PC-9 (cell line): ENCODE measurements at regions not wholly inside any gene's neighbourhood (a gene's known extent, or its start where the extent isn't known, plus 50 kb on each side); places are given as distances from the start of the nearest gene placed in this dataset.

Experiments
- BruUV-seq: library from RNA; stranded (reverse); fragments of 400-500 nt; replicated peaks from 2 replicates; lab custom pipeline; 2021; lab: Mats Ljungman, UMichigan
- CTCF ChIA-PET: fragments of 300-600 bp; sonication (Branson Sonifier 250); formaldehyde crosslinking; loops from one replicate; lab custom pipeline; 2022; ENCODE audit warnings: antibody characterized with exemption; lab: Charles Lee
- POLR2A ChIA-PET: fragments of 300-600 bp; sonication (Branson Sonifier 250); formaldehyde crosslinking; loops from one replicate; lab custom pipeline; 2022; ENCODE audit warnings: antibody characterized with exemption; ENCODE audit not compliant: unreplicated experiment; lab: Charles Lee
- DNase-seq, 2 experiments: peaks; one replicate each; pipeline versions ENCODE4 v3.0.0 to v3.0.0-alpha.2; 2015 to 2022; ENCODE audit warnings: mixed read lengths in 1 of 2
- H2AFZ ChIP-seq: fragments of 200-600 bp; sonication (generic); 2 replicates; pipeline ENCODE4 v1.8.1; 2017; ENCODE audit warnings: antibody characterized with exemption
- H3F3A ChIP-seq: fragments of 200-600 bp; sonication (generic); 2 replicates; pipeline ENCODE4 v1.8.1; 2017; ENCODE audit warnings: antibody characterized with exemption, mild to moderate bottlenecking, low read depth; ENCODE audit not compliant: insufficient read depth
- H3K27ac ChIP-seq: fragments of 200-600 bp; sonication (generic); 2 replicates; pipeline ENCODE4 v1.6.1; 2016; ENCODE audit warnings: mixed run types
- H3K27me3 ChIP-seq: fragments of 200-600 bp; sonication (generic); 2 replicates; pipeline ENCODE4 v1.6.1; 2016; ENCODE audit warnings: low read depth, mixed run types; ENCODE audit not compliant: insufficient read depth
- H3K36me3 ChIP-seq: fragments of 200-600 bp; sonication (generic); 2 replicates; pipeline ENCODE4 v1.6.1; 2016; ENCODE audit warnings: low read depth, mixed run types
- H3K4me1 ChIP-seq: fragments of 200-600 bp; sonication (generic); replicated peaks from 2 replicates; pipeline ENCODE4 v1.6.1; 2016; ENCODE audit warnings: mixed run types; ENCODE audit not compliant: insufficient read depth
- H3K4me2 ChIP-seq: fragments of 200-600 bp; sonication (generic); 2 replicates; pipeline ENCODE4 v1.6.1; 2017; ENCODE audit warnings: mixed run types
- H3K4me3 ChIP-seq: fragments of 200-600 bp; sonication (generic); 2 replicates; pipeline ENCODE4 v1.6.1; 2016; ENCODE audit warnings: mixed run types
- H3K79me2 ChIP-seq: fragments of 200-600 bp; sonication (generic); 2 replicates; pipeline ENCODE4 v1.6.1; 2017; ENCODE audit warnings: low read depth, mixed run types
- H3K9me2 ChIP-seq: fragments of 200-600 bp; sonication (generic); 2 replicates; pipeline ENCODE4 v1.8.1; 2017; ENCODE audit warnings: mild to moderate bottlenecking; ENCODE audit not compliant: insufficient read depth
- H3K9me3 ChIP-seq: fragments of 200-600 bp; sonication (generic); 2 replicates; pipeline ENCODE4 v1.8.1; 2016; ENCODE audit warnings: low read depth; ENCODE audit not compliant: insufficient read depth
- H4K20me1 ChIP-seq: fragments of 200-600 bp; sonication (generic); 2 replicates; pipeline ENCODE4 v1.8.1; 2017; ENCODE audit not compliant: insufficient read depth
- CTCF ChIP-seq: fragments of 200-600 bp; sonication (generic); conservative IDR thresholded peaks from 2 replicates; pipeline ENCODE4 v1.6.1; 2017; ENCODE audit warnings: mixed run types, antibody characterized with exemption, mild to moderate bottlenecking, moderate library complexity
- EZH2 ChIP-seq: fragments of 200-600 bp; sonication (generic); IDR thresholded peaks from 2 replicates; pipeline ENCODE4 v1.8.0; 2017; ENCODE audit warnings: antibody characterized with exemption, low read depth
- intact Hi-C: fragments of 100-400 bp; cut with micrococcal nuclease; formaldehyde crosslinking; loops from one replicate; pipeline ENCODE4 v1.10.0; 2022; ENCODE audit not compliant: unreplicated experiment

GRCh38 chr2:220544049-220544448 is 916.6 kb downstream of the SLC4A3 start:
- TF ChIP-seq CTCF (no peak), EZH2 (no peak)
- no peak overlapping the region for H3K4me3 ChIP-seq
- ChIA-PET CTCF (no interaction called here), POLR2A (no interaction called here)
- no peak for DNase-seq
- no peak overlapping the region for H3K27ac ChIP-seq
- no peaks in the 10 kb centered on the region for H3K36me3 ChIP-seq
- H3K4me2 ChIP-seq, result no peak overlapping the region
- no peaks in the 10 kb centered on the region for H3K4me1 ChIP-seq
- no peaks in the 10 kb centered on the region for H3K27me3 ChIP-seq
- no peaks in the 10 kb centered on the region; the same call in 1 of the 2 replicates for H3K9me2 ChIP-seq
- H3K9me3 ChIP-seq, result peaks cover 9% of the 10 kb centered on the region
- H2AFZ ChIP-seq, result no peak overlapping the region
- intact Hi-C loops, result no loop called here
- H3K79me2 ChIP-seq, result no peaks in the 10 kb centered on the region
- no peaks in the 10 kb centered on the region for H3F3A ChIP-seq
- BruUV-seq, result no TSS peak
- H4K20me1 ChIP-seq, result no peaks in the 10 kb centered on the region

- intact Hi-C loops, result no loop called here
These were observed 923.7 kb downstream of the SLC4A3 start for GRCh38 chr2:220550995-220551700.

GRCh38 chr2:220552790-220553535 is 925.5 kb downstream of the SLC4A3 start:
- intact Hi-C loops, result no loop called here
- H3K36me3 ChIP-seq, result no peaks in the 10 kb centered on the region
- no peak overlapping the region for H3K27ac ChIP-seq
- H4K20me1 ChIP-seq, result no peaks in the 10 kb centered on the region
- H2AFZ ChIP-seq, result no peak overlapping the region
- DNase-seq, result no peak
- no peaks in the 10 kb centered on the region for H3K9me3 ChIP-seq
- ChIA-PET CTCF (no interaction called here), POLR2A (no interaction called here)
- H3K9me2 ChIP-seq, result no peaks in the 10 kb centered on the region; the same call in 1 of the 2 replicates
- H3K27me3 ChIP-seq, result no peaks in the 10 kb centered on the region
- H3F3A ChIP-seq, result no peaks in the 10 kb centered on the region
- BruUV-seq, result no TSS peak
- H3K4me2 ChIP-seq, result no peak overlapping the region
- TF ChIP-seq EZH2, result no peak
- no peak for TF ChIP-seq CTCF
- no peaks in the 10 kb centered on the region for H3K79me2 ChIP-seq
- no peak overlapping the region for H3K4me3 ChIP-seq
- H3K4me1 ChIP-seq, result peaks cover 4% of the 10 kb centered on the region; the same call in 1 of the 2 replicates

More at GRCh38 chr2:220550995-220551700, 923.7 kb downstream of the SLC4A3 start:
- no peaks in the 10 kb centered on the region for H3K27me3 ChIP-seq
- H3K27ac ChIP-seq, result no peak overlapping the region
- BruUV-seq, result no TSS peak
- H3F3A ChIP-seq, result no peaks in the 10 kb centered on the region
- no peaks in the 10 kb centered on the region for H3K79me2 ChIP-seq
- H3K36me3 ChIP-seq, result no peaks in the 10 kb centered on the region
- H2AFZ ChIP-seq, result no peak overlapping the region
- no peaks in the 10 kb centered on the region for H4K20me1 ChIP-seq
- ChIA-PET POLR2A (no interaction called here), CTCF (no interaction called here)
- H3K9me3 ChIP-seq, result no peaks in the 10 kb centered on the region
- 0 out of 2 replicates have a peak, but pooled peaks cover under 1% of the 10 kb centered on the region for H3K4me1 ChIP-seq
- no peak overlapping the region for H3K4me2 ChIP-seq
- no peak for TF ChIP-seq EZH2
- no peak for TF ChIP-seq CTCF
- H3K9me2 ChIP-seq, result no peaks in the 10 kb centered on the region; the same call in 1 of the 2 replicates
- DNase-seq, result no peak
- no peak overlapping the region for H3K4me3 ChIP-seq
